ELF-1 (cell line): ENCODE measurements at regions not wholly inside any gene's neighbourhood (a gene's known extent, or its start where the extent isn't known, plus 50 kb on each side); places are given as distances from the start of the nearest gene placed in this dataset.

Experiments
- DNase-seq: peaks from one replicate; pipeline ENCODE4 v3.0.0-alpha.2; 2016; ENCODE audit warnings: low read depth, low spot score

- DNase-seq, result no peak
Observed at GRCh38 chr3:3745693-3746092, 53.5 kb upstream of the LRRN1 start.

GRCh38 chr3:3744826-3745225 is 54.4 kb upstream of the LRRN1 start:
- no peak for DNase-seq

- DNase-seq, result no peak
Observed at GRCh38 chr3:3743754-3744153, 55.5 kb upstream of the LRRN1 start.

GRCh38 chr3:3740061-3740460 is 59.2 kb upstream of the LRRN1 start:
- no peak for DNase-seq

- peak; percentile 73 for DNase-seq
Observed at GRCh38 chr3:3739330-3740060, 59.7 kb upstream of the LRRN1 start.

- DNase-seq, result no peak
Observed at GRCh38 chr3:3737531-3737930, 61.7 kb upstream of the LRRN1 start.

- DNase-seq, result no peak
Observed at GRCh38 chr3:3735919-3736318, 63.3 kb upstream of the LRRN1 start.

GRCh38 chr3:3734881-3735280 is 64.3 kb upstream of the LRRN1 start:
- no peak for DNase-seq

GRCh38 chr3:3729261-3729660 is 70.0 kb upstream of the LRRN1 start:
- DNase-seq, result no peak

GRCh38 chr3:3726549-3726948 is 72.7 kb upstream of the LRRN1 start:
- DNase-seq, result peak; percentile 88

- no peak for DNase-seq
Observed at GRCh38 chr3:3714572-3714971, 84.7 kb upstream of the LRRN1 start.

GRCh38 chr3:3712971-3713370 is 86.3 kb upstream of the LRRN1 start:
- DNase-seq, result no peak

- no peak for DNase-seq
Observed at GRCh38 chr3:3708769-3709115, 90.5 kb upstream of the LRRN1 start.

GRCh38 chr3:3707858-3708768 is 91.1 kb upstream of the LRRN1 start:
- peak; percentile 60 for DNase-seq

- no peak for DNase-seq
Observed at GRCh38 chr3:3705090-3705775, 94.0 kb upstream of the LRRN1 start.

GRCh38 chr3:3701949-3702348 is 97.3 kb upstream of the LRRN1 start:
- DNase-seq, result no peak

- no peak for DNase-seq
Observed at GRCh38 chr3:3699816-3700633, 99.2 kb upstream of the LRRN1 start.

GRCh38 chr3:3699407-3699806 is 99.8 kb upstream of the LRRN1 start:
- no peak for DNase-seq

- DNase-seq, result no peak
Observed at GRCh38 chr3:3696345-3696744, 102.9 kb upstream of the LRRN1 start.

GRCh38 chr3:3693593-3693992 is 105.6 kb upstream of the LRRN1 start:
- DNase-seq, result no peak

- DNase-seq, result no peak
Observed at GRCh38 chr3:3689601-3690375, 109.4 kb upstream of the LRRN1 start.
